Esophagus squamous epithelium (tissue), 4 donors: ENCODE measurements at regions not wholly inside any gene's neighbourhood (a gene's known extent, or its start where the extent isn't known, plus 50 kb on each side); places are given as distances from the start of the nearest gene placed in this dataset.

Experiments
- POLR2A ChIP-seq, 4 donors: fragments of 450-650 bp; IDR thresholded peaks; one replicate each; pipeline ENCODE4 v1.6.1; 2017; ENCODE audit warnings: antibody characterized with exemption in 4 of 4, mild to moderate bottlenecking in 4 of 4, moderate library complexity in 3 of 4
- TF ChIP-seq, protein P1 (sequence below), 6 experiments: fragments of 450-650 bp in 4 of 6; fragments of 200-600 bp in 2 of 6; sonication (generic) in 2 of 6; IDR thresholded peaks; one replicate each; pipeline ENCODE4 v1.5.1; 2016 to 2019; ENCODE audit warnings: antibody characterized with exemption in 6 of 6, mild to moderate bottlenecking in 4 of 6, moderate library complexity in 4 of 6

DNA sequence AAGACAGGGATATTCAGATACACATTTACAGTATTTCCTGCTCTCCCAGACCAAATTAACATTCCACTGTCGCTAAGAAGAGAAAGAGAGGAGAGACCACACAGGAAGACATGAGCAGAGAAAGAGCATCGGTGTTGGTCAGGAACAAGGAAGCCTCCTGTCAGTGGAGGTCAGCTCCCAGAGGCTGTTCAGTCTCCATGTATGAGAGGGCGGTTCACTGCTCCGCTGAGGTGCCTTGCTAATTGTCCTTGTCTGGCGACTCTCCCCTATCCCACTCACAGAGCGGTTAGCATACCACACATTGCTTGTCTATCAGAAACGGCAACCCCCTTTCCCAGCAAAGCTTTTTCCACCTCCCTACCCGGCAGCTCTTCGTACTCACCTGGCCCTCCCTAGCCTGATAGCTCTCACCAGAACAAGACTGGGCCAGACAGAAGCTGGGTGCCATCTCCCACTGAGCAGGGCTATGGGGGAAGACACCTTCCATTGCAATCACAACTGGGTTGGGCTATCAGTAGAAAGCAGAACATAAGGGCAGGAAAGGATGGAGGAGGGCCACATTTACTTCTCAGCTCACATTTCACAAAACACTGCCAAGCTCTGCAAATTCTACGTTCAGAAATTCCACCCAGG is 58.6 kb upstream of the LMNB1 start:
- TF ChIP-seq, protein P1, sequence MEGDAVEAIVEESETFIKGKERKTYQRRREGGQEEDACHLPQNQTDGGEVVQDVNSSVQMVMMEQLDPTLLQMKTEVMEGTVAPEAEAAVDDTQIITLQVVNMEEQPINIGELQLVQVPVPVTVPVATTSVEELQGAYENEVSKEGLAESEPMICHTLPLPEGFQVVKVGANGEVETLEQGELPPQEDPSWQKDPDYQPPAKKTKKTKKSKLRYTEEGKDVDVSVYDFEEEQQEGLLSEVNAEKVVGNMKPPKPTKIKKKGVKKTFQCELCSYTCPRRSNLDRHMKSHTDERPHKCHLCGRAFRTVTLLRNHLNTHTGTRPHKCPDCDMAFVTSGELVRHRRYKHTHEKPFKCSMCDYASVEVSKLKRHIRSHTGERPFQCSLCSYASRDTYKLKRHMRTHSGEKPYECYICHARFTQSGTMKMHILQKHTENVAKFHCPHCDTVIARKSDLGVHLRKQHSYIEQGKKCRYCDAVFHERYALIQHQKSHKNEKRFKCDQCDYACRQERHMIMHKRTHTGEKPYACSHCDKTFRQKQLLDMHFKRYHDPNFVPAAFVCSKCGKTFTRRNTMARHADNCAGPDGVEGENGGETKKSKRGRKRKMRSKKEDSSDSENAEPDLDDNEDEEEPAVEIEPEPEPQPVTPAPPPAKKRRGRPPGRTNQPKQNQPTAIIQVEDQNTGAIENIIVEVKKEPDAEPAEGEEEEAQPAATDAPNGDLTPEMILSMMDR (IDR thresholded peaks at IDR 0.05): no peak
- no peak for TF ChIP-seq POLR2A (IDR thresholded peaks at IDR 0.05)
